GM12873 (cell line): ENCODE measurements at regions not wholly inside any gene's neighbourhood (a gene's known extent, or its start where the extent isn't known, plus 50 kb on each side); places are given as distances from the start of the nearest gene placed in this dataset.

Experiments
- TF ChIP-seq, protein P1 (sequence below): IDR thresholded peaks from 2 replicates; pipeline ENCODE4 v1.5.1; 2012; ENCODE audit warnings: low read depth, mild to moderate bottlenecking, moderate library complexity, low read length, control low read depth; ENCODE audit not compliant: insufficient read depth; ENCODE audit errors: missing control alignments

DNA sequence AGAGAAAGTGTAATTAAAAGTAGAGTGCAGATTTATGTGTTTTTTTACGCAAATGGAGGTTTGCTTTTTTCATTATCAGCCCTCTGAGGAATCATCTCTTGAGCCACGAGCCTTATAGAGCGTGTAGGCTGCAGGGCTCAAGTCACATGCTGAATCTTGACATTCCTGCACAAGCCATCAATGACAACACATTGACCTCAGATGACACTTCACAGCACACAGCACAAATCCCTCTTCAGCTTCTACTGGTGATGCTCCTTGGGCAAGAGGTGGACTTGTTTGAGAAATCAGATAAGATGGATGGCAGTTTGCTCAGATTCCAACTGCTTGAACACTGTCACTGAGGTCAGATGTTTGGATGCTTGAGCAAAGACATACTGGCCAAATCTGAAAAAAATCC, 250.6 kb downstream of the SNCA start:
- TF ChIP-seq, protein P1, sequence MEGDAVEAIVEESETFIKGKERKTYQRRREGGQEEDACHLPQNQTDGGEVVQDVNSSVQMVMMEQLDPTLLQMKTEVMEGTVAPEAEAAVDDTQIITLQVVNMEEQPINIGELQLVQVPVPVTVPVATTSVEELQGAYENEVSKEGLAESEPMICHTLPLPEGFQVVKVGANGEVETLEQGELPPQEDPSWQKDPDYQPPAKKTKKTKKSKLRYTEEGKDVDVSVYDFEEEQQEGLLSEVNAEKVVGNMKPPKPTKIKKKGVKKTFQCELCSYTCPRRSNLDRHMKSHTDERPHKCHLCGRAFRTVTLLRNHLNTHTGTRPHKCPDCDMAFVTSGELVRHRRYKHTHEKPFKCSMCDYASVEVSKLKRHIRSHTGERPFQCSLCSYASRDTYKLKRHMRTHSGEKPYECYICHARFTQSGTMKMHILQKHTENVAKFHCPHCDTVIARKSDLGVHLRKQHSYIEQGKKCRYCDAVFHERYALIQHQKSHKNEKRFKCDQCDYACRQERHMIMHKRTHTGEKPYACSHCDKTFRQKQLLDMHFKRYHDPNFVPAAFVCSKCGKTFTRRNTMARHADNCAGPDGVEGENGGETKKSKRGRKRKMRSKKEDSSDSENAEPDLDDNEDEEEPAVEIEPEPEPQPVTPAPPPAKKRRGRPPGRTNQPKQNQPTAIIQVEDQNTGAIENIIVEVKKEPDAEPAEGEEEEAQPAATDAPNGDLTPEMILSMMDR = no peak

DNA sequence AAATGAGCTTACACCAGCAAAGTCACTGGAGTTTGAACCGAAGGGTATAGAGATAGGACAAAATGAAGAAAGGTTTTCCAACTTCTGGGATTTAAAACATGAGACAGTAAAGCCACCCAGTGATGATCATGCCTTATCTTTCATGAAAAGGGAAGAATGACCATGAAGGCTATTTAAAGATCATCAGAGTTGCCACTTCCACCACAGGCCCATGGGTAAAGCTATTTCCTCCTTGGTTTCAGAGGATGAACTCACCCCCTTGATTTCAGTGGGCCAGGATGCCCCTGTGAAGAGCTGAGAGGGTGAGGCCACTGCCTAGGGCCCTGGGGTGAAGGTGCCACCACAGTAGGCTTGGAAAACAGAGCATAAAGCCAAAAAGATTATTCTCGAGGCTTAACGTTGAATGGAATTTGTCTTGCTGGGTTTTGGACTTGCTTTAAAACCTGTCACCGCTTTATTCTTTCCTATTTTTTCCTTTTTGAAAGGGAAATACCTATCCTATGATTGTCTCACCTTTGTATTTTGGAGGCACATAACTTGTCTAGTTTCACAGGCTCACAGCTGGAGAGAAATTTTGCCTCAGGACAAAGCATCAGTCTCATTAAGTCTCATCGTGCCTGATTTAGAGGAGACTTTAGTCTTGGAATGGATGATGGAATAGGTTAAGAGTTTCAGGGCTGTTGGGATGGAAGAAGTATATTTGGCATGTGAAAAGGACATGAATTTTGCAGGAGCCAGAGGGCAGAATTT, 254.0 kb downstream of the SNCA start:
- TF ChIP-seq, protein P1 = no peak

DNA sequence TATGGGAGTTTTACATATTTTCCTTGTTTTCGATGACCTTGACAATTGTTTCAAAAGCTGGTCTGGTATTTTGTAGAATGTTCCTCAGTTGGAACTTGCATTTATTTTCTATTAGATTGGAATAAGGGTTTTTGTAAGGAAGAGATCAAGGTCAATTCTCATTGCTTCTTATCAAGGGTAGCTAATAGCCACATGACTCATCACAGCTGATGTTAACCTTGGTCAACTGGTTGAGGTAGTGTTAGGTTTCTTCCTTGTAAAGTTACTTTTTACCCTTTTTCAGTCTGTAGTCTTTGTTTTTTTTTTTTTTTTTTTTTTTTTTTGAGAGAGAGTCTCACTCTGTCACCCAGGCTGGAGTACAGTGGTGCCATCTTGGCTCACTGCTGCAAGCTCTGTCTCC, 257.2 kb downstream of the SNCA start:
- TF ChIP-seq, protein P1 = no peak

DNA sequence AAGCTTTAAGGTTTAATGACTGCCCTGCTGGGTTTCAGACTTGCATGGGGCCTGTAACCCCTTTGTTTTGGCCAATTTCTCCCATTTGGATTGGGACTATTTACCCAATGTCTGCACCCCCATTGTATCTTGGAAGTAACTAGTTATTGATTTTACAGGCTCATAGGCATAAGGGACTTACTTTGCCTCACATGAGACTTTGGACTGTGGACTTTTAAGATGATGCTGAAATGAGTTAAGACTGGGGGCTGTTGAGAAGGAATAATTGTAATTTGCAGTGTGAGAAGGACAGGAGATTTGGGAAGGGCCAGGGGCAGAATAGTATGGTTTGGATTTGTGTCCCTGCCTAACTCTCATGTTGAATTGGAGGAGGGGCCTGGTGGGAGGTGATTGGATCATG, 260.7 kb downstream of the SNCA start:
- TF ChIP-seq, protein P1 = no peak

DNA sequence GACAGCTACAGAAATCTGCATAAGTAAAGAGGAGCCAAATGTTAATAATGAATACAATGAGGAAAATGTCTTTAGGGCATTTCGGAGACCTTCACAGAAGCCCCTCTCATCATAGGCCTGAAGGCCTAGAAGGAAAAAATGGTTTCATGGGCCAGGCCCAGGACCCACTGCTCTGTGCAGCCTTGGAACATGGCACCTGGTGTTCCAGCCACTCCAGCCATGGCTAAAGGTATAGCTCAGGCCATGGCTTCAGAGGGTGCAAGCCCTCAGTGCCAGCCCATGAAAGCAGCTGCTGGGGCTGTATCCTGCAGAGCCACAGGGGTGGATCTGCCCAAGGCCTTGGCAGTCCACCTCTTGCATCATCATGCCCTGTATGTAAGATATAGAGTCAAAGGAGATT, 261.1 kb downstream of the SNCA start:
- TF ChIP-seq, protein P1 = no peak

DNA sequence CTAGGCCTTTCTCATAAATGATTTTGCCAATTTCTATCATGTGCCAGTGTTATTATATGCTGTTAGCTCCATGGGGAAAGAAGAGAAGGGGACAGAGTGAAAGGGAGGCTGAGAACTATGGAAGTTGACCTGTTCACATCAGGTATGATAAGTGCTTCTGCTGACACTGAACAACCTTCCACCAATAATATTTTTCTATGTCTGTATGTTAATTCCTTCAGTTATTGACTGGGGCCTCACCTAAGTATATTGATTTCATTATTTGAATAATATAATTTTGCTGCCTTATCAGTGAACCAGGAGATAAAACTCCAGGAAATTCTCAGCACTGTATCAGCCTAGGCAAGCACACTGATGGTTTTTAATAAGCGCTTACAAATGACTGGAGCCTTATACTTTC, 262.8 kb downstream of the SNCA start:
- TF ChIP-seq, protein P1 = no peak

DNA sequence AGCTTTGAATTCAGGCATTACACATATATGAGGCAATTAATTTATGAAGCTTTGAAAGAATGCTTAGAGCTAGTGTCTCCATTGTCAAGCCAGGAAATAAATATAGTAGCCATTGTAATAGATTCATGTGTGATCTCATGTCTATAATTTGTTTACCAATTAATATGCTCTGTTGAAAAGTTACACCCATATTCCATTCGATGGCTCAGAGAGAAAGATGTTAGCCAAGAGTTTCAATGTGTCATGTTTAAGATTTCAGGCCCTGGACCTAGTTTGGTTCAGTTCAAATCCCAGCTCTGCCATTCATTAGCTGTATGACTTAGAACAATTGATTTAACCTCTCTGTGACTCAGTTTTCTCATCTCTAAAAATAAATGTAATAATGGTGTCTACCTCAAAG, 263.3 kb downstream of the SNCA start:
- TF ChIP-seq, protein P1 = no peak
